CD14-positive monocyte (primary cell): ENCODE measurements at regions not wholly inside any gene's neighbourhood (a gene's known extent, or its start where the extent isn't known, plus 50 kb on each side); places are given as distances from the start of the nearest gene placed in this dataset.

Source experiments
- DNase-seq, 3 donors: peaks; one replicate each; pipeline ENCODE4 v3.0.0-alpha.2; 2011 to 2022
- H2AFZ ChIP-seq: 2 replicates; pipeline ENCODE4 v1.6.0; 2012; ENCODE audit warnings: mild to moderate bottlenecking, low read depth, low read length, inconsistent platforms; ENCODE audit not compliant: insufficient read depth, poor library complexity, severe bottlenecking
- H3K27ac ChIP-seq, 2 donors: 1 replicate in 1 of 2; 2 replicates in 1 of 2; pipeline ENCODE4 v1.5.1; 2012 to 2013; ENCODE audit warnings: low read length in 2 of 2, control low read depth in 1 of 2, inconsistent platforms in 1 of 2, low read depth in 1 of 2, mild to moderate bottlenecking in 1 of 2
- H3K27me3 ChIP-seq, 2 donors: one replicate each; pipeline versions ENCODE4 v1.6.0 to v1.6.1; 2011 to 2013; ENCODE audit warnings: low read length in 2 of 2; ENCODE audit not compliant: control insufficient read depth in 2 of 2, insufficient read depth in 2 of 2
- H3K36me3 ChIP-seq, 2 donors: replicated peaks in 1 of 2; 1 replicate in 1 of 2; 2 replicates in 1 of 2; pipeline versions ENCODE4 v1.5.1 to v1.6.1; 2012 to 2013; ENCODE audit warnings: low read length in 2 of 2, control low read depth in 1 of 2, inconsistent platforms in 1 of 2, mild to moderate bottlenecking in 1 of 2; ENCODE audit not compliant: insufficient read depth in 2 of 2, control insufficient read depth in 1 of 2
- H3K4me1 ChIP-seq, 2 donors: 1 replicate in 1 of 2; 2 replicates in 1 of 2; pipeline versions ENCODE4 v1.5.1 to v1.6.1; 2012 to 2013; ENCODE audit warnings: low read length in 2 of 2, control low read depth in 1 of 2, inconsistent platforms in 1 of 2, mild to moderate bottlenecking in 1 of 2, moderate library complexity in 1 of 2; ENCODE audit not compliant: insufficient read depth in 2 of 2, control insufficient read depth in 1 of 2
- H3K4me2 ChIP-seq: replicated peaks from 2 replicates; pipeline ENCODE3; 2012; ENCODE audit warnings: low read length, moderate library complexity, mild to moderate bottlenecking; ENCODE audit not compliant: poor library complexity, severe bottlenecking; ENCODE audit errors: extremely low read depth
- H3K4me3 ChIP-seq, 3 experiments: fragments of 200-600 bp in 1 of 3; sonication (generic) in 1 of 3; replicated peaks in 1 of 3; 1 replicate in 2 of 3; 2 replicates in 1 of 3; pipeline ENCODE4 v1.5.1; 2011 to 2013; ENCODE audit warnings: low read length in 3 of 3, mild to moderate bottlenecking in 3 of 3, control low read depth in 2 of 3, low read depth in 2 of 3, inconsistent platforms in 1 of 3, moderate library complexity in 1 of 3
- H3K79me2 ChIP-seq: 2 replicates; pipeline ENCODE4 v1.6.0; 2012; ENCODE audit warnings: mild to moderate bottlenecking, control low read depth, inconsistent platforms, low read length, moderate library complexity; ENCODE audit not compliant: insufficient read depth
- H3K9ac ChIP-seq: 2 replicates; pipeline ENCODE4 v1.6.0; 2017; ENCODE audit warnings: low read length, mild to moderate bottlenecking; ENCODE audit not compliant: insufficient read depth, poor library complexity, severe bottlenecking
- H3K9me3 ChIP-seq, 2 donors: replicated peaks in 1 of 2; 1 replicate in 1 of 2; 2 replicates in 1 of 2; pipeline versions ENCODE4 v1.5.1 to v1.6.1; 2012 to 2013; ENCODE audit warnings: low read length in 2 of 2, control low read depth in 1 of 2; ENCODE audit not compliant: control insufficient read depth in 1 of 2, insufficient read depth in 1 of 2
- H4K20me1 ChIP-seq: 2 replicates; pipeline ENCODE4 v1.6.0; 2012; ENCODE audit warnings: mild to moderate bottlenecking, low read length, control low read depth, moderate library complexity; ENCODE audit not compliant: insufficient read depth
- H3K27ac Mint-ChIP-seq, 7 donors: one replicate each; pipeline ENCODE4 v1.8.0; 2020; ENCODE audit warnings: mild to moderate bottlenecking in 7 of 7, mixed read lengths in 7 of 7, moderate library complexity in 6 of 7, inconsistent platforms in 2 of 7
- H3K27me3 Mint-ChIP-seq, 3 donors: one replicate each; pipeline ENCODE4 v1.8.0; 2021 to 2022; ENCODE audit warnings: low read depth in 3 of 3, mild to moderate bottlenecking in 3 of 3, mixed read lengths in 3 of 3, moderate library complexity in 3 of 3, inconsistent platforms in 1 of 3
- H3K36me3 Mint-ChIP-seq, 2 donors: one replicate each; pipeline ENCODE4 v1.8.0; 2020; ENCODE audit warnings: mixed read lengths in 2 of 2, inconsistent platforms in 1 of 2, mild to moderate bottlenecking in 1 of 2
- H3K4me1 Mint-ChIP-seq: one replicate; pipeline ENCODE4 v1.8.0; 2020; ENCODE audit warnings: mild to moderate bottlenecking, mixed read lengths
- H3K4me3 Mint-ChIP-seq, 2 donors: one replicate each; pipeline ENCODE4 v1.8.0; 2020; ENCODE audit warnings: mild to moderate bottlenecking in 2 of 2, mixed read lengths in 2 of 2, moderate library complexity in 1 of 2
- H3K9me3 Mint-ChIP-seq, 7 donors: one replicate each; pipeline ENCODE4 v1.8.0; 2020 to 2022; ENCODE audit warnings: mixed read lengths in 7 of 7, mild to moderate bottlenecking in 6 of 7, moderate library complexity in 6 of 7, inconsistent platforms in 2 of 7
- CTCF ChIP-seq: fragments of 200-600 bp; IDR thresholded peaks from one replicate; pipeline ENCODE4 v1.8.0; 2022; ENCODE audit warnings: antibody characterized with exemption, mild to moderate bottlenecking
- WGBS: methylation state at CpG from one replicate; pipeline ENCODE4 v1.1.5; 2013; ENCODE audit warnings: missing lambda C conversion rate; ENCODE audit not compliant: insufficient coverage; 5-methylcytosine and 5-hydroxymethylcytosine counted together
- intact Hi-C, 2 donors: fragments of 100-400 bp; cut with micrococcal nuclease; formaldehyde crosslinking; loops; one replicate each; pipeline versions ENCODE4 v1.15.0 to v1.15.1; 2023

GRCh38 chr21:26293141-26293946, 122.8 kb upstream of the APP start:
- Mint-ChIP-seq H3K36me3 (no peaks in the 10 kb centered on the region), H3K4me1 (no peaks in the 10 kb centered on the region), H3K9me3 (peaks cover 4 to 13% (median 10%) of the 10 kb centered on the region in 7 donors), H3K27me3 (peaks cover 0 to 2% (median 0%) of the 10 kb centered on the region in 3 donors), H3K4me3 (no peak overlapping the region), H3K27ac (no peak overlapping the region)
- TF ChIP-seq CTCF = no peak
- no peak overlapping the region for H3K9ac ChIP-seq
- H3K79me2 ChIP-seq = no peaks in the 10 kb centered on the region
- intact Hi-C loops = no loop called here
- H3K9me3 ChIP-seq = peaks cover 8 to 22% of the 10 kb centered on the region in 2 donors
- H3K4me1 ChIP-seq = no peaks in the 10 kb centered on the region
- H3K4me3 ChIP-seq = no peak overlapping the region
- no peaks in the 10 kb centered on the region for H3K36me3 ChIP-seq
- no CpG with 5 or more reads among the region's 3 CpGs for WGBS
- H3K27ac ChIP-seq = no peak overlapping the region
- no peaks in the 10 kb centered on the region for H3K27me3 ChIP-seq
- no peak overlapping the region for H3K4me2 ChIP-seq
- DNase-seq = no peak
- no peaks in the 10 kb centered on the region for H4K20me1 ChIP-seq
- H2AFZ ChIP-seq = no peak overlapping the region

- no peak for DNase-seq
- H3K27me3 Mint-ChIP-seq = peaks cover 0 to 2% (median 0%) of the 10 kb centered on the region in 3 donors
- H3K4me3 ChIP-seq = no peak overlapping the region
- H3K27me3 ChIP-seq = no peaks in the 10 kb centered on the region
- no peak overlapping the region for H3K9ac ChIP-seq
- H3K9me3 ChIP-seq = peaks cover 3 to 4% of the 10 kb centered on the region in 2 donors
- H3K27ac ChIP-seq = no peak overlapping the region
- no peaks in the 10 kb centered on the region for H3K36me3 Mint-ChIP-seq
- H3K4me3 Mint-ChIP-seq = no peak overlapping the region
- H3K4me1 Mint-ChIP-seq = no peaks in the 10 kb centered on the region
- H3K9me3 Mint-ChIP-seq = peaks cover 6 to 12% (median 8%) of the 10 kb centered on the region in 7 donors
- no peaks in the 10 kb centered on the region for H3K79me2 ChIP-seq
- H3K4me2 ChIP-seq = no peak overlapping the region
- H2AFZ ChIP-seq = no peak overlapping the region
- H3K4me1 ChIP-seq = no peaks in the 10 kb centered on the region
- H3K27ac Mint-ChIP-seq = no peak overlapping the region
- no peak for TF ChIP-seq CTCF
- no peaks in the 10 kb centered on the region for H4K20me1 ChIP-seq
- intact Hi-C loops = no loop called here
- 67% methylated on average over 1 of the region's 1 CpG for WGBS
- H3K36me3 ChIP-seq = no peaks in the 10 kb centered on the region
Measured at GRCh38 chr21:26288026-26288425, 117.5 kb upstream of the APP start.
